GM12878 (cell line): ENCODE measurements at regions not wholly inside any gene's neighbourhood (a gene's known extent, or its start where the extent isn't known, plus 50 kb on each side); places are given as distances from the start of the nearest gene placed in this dataset.

Experiments
- ATAC-seq: fragments of 200-7000 bp; cut with Tn5 transposase; 3 replicates; pipeline ENCODE4 v1.9.1; 2020; ENCODE audit warnings: mild to moderate bottlenecking, moderate library complexity
- BruUV-seq: library from RNA; stranded (reverse); fragments of 400-500 nt; replicated peaks from 2 replicates; lab custom pipeline; 2021; lab: Mats Ljungman, UMichigan
- CTCF ChIA-PET: fragments of 300-600 bp; sonication (Branson Sonifier 250); formaldehyde crosslinking; extraction: SDS; loops from one replicate; lab custom pipeline; 2021; ENCODE audit warnings: inconsistent platforms; lab: Yijun Ruan, JAX
- POLR2A ChIA-PET: fragments of 350-600 bp; formaldehyde crosslinking; extraction: SDS; loops from one replicate; lab custom pipeline; 2021; ENCODE audit warnings: inconsistent platforms; lab: Charles Lee
- RAD21 ChIA-PET: fragments of 300-600 bp; sonication (Branson Sonifier 250); formaldehyde crosslinking; loops from one replicate; lab custom pipeline; 2023; ENCODE audit warnings: antibody characterized with exemption; ENCODE audit not compliant: unreplicated experiment; lab: Charles Lee
- SMC1A ChIA-PET: fragments of 300-600 bp; sonication (Branson Sonifier 250); formaldehyde crosslinking; loops from one replicate; lab custom pipeline; 2023; ENCODE audit not compliant: unreplicated experiment, uncharacterized antibody; lab: Charles Lee
- DNase-seq: peaks from one replicate; pipeline ENCODE4 v3.0.0-alpha.2; 2011; ENCODE audit warnings: low read depth, low spot score
- FAIRE-seq: peaks from 3 replicates; lab custom pipeline; 2011; peaks lifted over from hg19 to GRCh38; lab: Jason Lieb, UNC
- H2AFZ ChIP-seq: 2 replicates; pipeline ENCODE4 v1.6.0; 2011; ENCODE audit warnings: low read depth, low read length, control low read depth; ENCODE audit not compliant: control insufficient read depth
- H3K27ac ChIP-seq: 2 replicates; pipeline ENCODE4 v1.5.1; 2011; ENCODE audit warnings: control low read depth; ENCODE audit not compliant: control insufficient read depth, insufficient read depth
- H3K27me3 ChIP-seq, 2 experiments: replicated peaks in 1 of 2; 2 replicates each; pipeline versions ENCODE4 v1.6.0 to v1.6.1; 2011; ENCODE audit warnings: low read length in 1 of 2; ENCODE audit not compliant: control insufficient read depth in 2 of 2, insufficient read depth in 2 of 2
- H3K36me3 ChIP-seq, 2 experiments: 2 replicates each; pipeline ENCODE4 v1.5.1; 2011; ENCODE audit warnings: low read length in 1 of 2; ENCODE audit not compliant: control insufficient read depth in 2 of 2, insufficient read depth in 2 of 2
- H3K4me1 ChIP-seq: 2 replicates; pipeline ENCODE4 v1.6.1; 2011; ENCODE audit warnings: mild to moderate bottlenecking, low read length, moderate library complexity, mixed read lengths; ENCODE audit not compliant: control insufficient read depth, insufficient read depth
- H3K4me2 ChIP-seq: 2 replicates; pipeline ENCODE4 v1.6.0; 2011; ENCODE audit warnings: control low read depth; ENCODE audit not compliant: control insufficient read depth, insufficient read depth
- H3K4me3 ChIP-seq: fragments of 200-600 bp; sonication (generic); 2 replicates; pipeline ENCODE4 v1.5.1; 2016
- H3K79me2 ChIP-seq: 2 replicates; pipeline ENCODE4 v1.6.0; 2011; ENCODE audit warnings: low read length; ENCODE audit not compliant: control insufficient read depth, insufficient read depth
- H3K9ac ChIP-seq: 2 replicates; pipeline ENCODE4 v1.8.0; 2011; ENCODE audit warnings: low read length, control low read depth, mixed read lengths; ENCODE audit not compliant: control insufficient read depth, insufficient read depth
- H3K9me3 ChIP-seq: replicated peaks from 3 replicates; pipeline ENCODE4 v1.5.1; 2011; ENCODE audit warnings: mild to moderate bottlenecking, low read length; ENCODE audit not compliant: control insufficient read depth, insufficient read depth
- H4K20me1 ChIP-seq: 2 replicates; pipeline ENCODE4 v1.6.0; 2011; ENCODE audit not compliant: control insufficient read depth, insufficient read depth
- ATF7 ChIP-seq: fragments of 450-650 bp; IDR thresholded peaks from 2 replicates; pipeline ENCODE4 v1.6.1; 2016; ENCODE audit warnings: low read depth, mild to moderate bottlenecking
- CBFB ChIP-seq: IDR thresholded peaks from 2 replicates; pipeline ENCODE4 v1.6.1; 2016; ENCODE audit warnings: antibody characterized with exemption, low read depth
- CHD2 ChIP-seq: IDR thresholded peaks from 2 replicates; pipeline ENCODE4 v1.6.1; 2011; ENCODE audit warnings: low read depth, low read length, improper control_type of control experiment, borderline replicate concordance
- CHD4 ChIP-seq: fragments of 200-600 bp; sonication (generic); IDR thresholded peaks from 2 replicates; pipeline ENCODE4 v1.6.1; 2016; ENCODE audit warnings: mild to moderate bottlenecking
- HDGF ChIP-seq: fragments of 450-650 bp; IDR thresholded peaks from 2 replicates; pipeline ENCODE4 v1.6.1; 2016; ENCODE audit warnings: antibody characterized with exemption
- KLF5 ChIP-seq: fragments of 450-650 bp; IDR thresholded peaks from 2 replicates; pipeline ENCODE4 v1.6.1; 2014; ENCODE audit warnings: mild to moderate bottlenecking; ENCODE audit not compliant: partially characterized antibody
- LARP7 ChIP-seq: fragments of 450-650 bp; IDR thresholded peaks from 2 replicates; pipeline ENCODE4 v1.6.1; 2017; ENCODE audit warnings: mild to moderate bottlenecking
- MEF2B ChIP-seq: fragments of 450-650 bp; IDR thresholded peaks from 2 replicates; pipeline ENCODE4 v1.6.1; 2018; ENCODE audit warnings: mild to moderate bottlenecking, moderate library complexity; ENCODE audit not compliant: partially characterized antibody, poor library complexity, severe bottlenecking
- MTA3 ChIP-seq: IDR thresholded peaks from 2 replicates; pipeline ENCODE4 v1.6.1; 2012; ENCODE audit warnings: low read length, inconsistent platforms, borderline replicate concordance
- MYC ChIP-seq: IDR thresholded peaks from 2 replicates; pipeline ENCODE4 v1.6.1; 2011; ENCODE audit warnings: mild to moderate bottlenecking, low read length, moderate library complexity, inconsistent platforms; ENCODE audit not compliant: insufficient read depth, insufficient replicate concordance, insufficient read length, severe bottlenecking
- POLR2AphosphoS5 ChIP-seq: IDR thresholded peaks from 2 replicates; pipeline ENCODE4 v1.6.1; 2011; ENCODE audit warnings: mild to moderate bottlenecking, low read length, inconsistent platforms
- RFX5 ChIP-seq: IDR thresholded peaks from 2 replicates; pipeline ENCODE4 v1.6.1; 2011; ENCODE audit warnings: low read depth, low read length, improper control_type of control experiment
- STAT3 ChIP-seq: IDR thresholded peaks from 2 replicates; pipeline ENCODE4 v1.6.1; 2011; ENCODE audit warnings: low read depth, low read length, improper control_type of control experiment
- SUZ12 ChIP-seq: fragments of 200-600 bp; sonication (generic); IDR thresholded peaks from one replicate; pipeline ENCODE4 v1.6.1; 2018; ENCODE audit warnings: antibody characterized with exemption, mild to moderate bottlenecking; ENCODE audit not compliant: unreplicated experiment
- YY1 ChIP-seq: IDR thresholded peaks from 2 replicates; pipeline ENCODE4 v1.6.1; 2011; ENCODE audit warnings: low read depth, mild to moderate bottlenecking, low read length
- ZNF207 ChIP-seq: fragments of 450-650 bp; IDR thresholded peaks from 2 replicates; pipeline ENCODE4 v1.6.1; 2014; ENCODE audit warnings: antibody characterized with exemption, mild to moderate bottlenecking, borderline replicate concordance
- WGBS: methylation state at CpG from one replicate; pipeline ENCODE4 v1.1.6; 2016; ENCODE audit warnings: low lambda C conversion rate; ENCODE audit not compliant: insufficient replicate concordance, insufficient coverage; ENCODE audit errors: missing lambda C conversion rate; 5-methylcytosine and 5-hydroxymethylcytosine counted together
- in situ Hi-C: fragments of 300-500 bp; cut with MboI; formaldehyde crosslinking; loops from 9 replicates; pipeline ENCODE4 v1.14.3; 2018; ENCODE audit warnings: mixed read lengths
- intact Hi-C: fragments of 100-400 bp; cut with micrococcal nuclease; formaldehyde crosslinking; loops from one replicate; pipeline ENCODE4 v1.14.2; 2022; ENCODE audit not compliant: unreplicated experiment
- TF ChIP-seq, protein P1 (sequence below): fragments of 450-650 bp; IDR thresholded peaks from 2 replicates; pipeline ENCODE4 v1.6.1; 2014; ENCODE audit warnings: mild to moderate bottlenecking
- TF ChIP-seq, protein P2 (sequence below): fragments of 450-650 bp; IDR thresholded peaks from 2 replicates; pipeline ENCODE4 v1.6.1; 2017; ENCODE audit warnings: mild to moderate bottlenecking, moderate library complexity

DNA sequence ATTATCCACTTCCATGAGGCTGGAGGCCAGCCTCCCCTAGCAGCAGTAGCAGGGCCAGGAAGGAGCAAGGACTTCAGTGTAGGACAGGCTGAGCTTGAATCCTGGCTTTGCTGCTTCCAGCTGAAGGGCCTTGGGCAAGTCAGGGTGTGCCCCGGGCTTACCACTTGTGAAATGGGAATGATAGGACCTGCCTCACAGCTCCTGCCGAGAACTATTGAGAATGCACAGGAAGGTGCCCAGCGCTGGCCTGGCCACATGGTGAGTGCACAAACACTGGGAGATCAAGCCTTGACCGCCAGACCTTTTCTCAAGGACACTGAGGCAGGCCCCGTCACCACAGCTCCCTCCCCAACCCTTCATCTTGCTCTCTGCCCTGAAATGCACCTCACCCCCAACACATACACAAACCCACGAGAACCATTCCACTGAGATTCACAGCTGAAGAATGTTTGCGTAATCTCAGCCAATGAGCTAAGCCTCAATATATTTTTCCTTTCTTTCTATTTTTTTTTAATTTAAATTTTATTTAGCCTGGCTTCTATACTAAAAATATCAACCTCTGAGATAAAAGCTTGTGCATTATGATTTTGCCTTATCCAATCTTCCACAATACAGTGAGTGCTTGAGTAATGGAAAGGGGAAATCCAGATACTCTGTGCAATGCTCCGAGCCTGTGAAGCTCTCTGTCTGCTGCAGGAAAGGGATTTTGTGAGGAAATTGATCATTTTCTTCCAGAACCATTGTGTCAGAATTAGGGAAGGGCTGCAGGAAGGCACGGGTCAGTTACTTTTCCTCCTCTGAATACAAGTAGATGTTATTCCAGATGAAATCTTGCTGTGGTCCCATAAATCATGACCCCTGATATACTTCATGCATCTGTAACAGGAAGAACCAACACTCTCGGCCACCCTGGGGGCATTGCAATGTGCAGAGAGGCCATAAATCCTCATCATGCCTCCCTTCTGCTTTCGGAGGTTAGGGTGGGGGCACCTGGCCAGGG lies 193.9 kb downstream of the TLE3 start (continued):
- TF ChIP-seq CHD4 (no peak), CBFB (no peak), ATF7 (no peak), LARP7 (no peak), MYC (no peak), SUZ12 (no peak), KLF5 (no peak), YY1 (no peak), POLR2AphosphoS5 (no peak)
- TF ChIP-seq, protein P1, sequence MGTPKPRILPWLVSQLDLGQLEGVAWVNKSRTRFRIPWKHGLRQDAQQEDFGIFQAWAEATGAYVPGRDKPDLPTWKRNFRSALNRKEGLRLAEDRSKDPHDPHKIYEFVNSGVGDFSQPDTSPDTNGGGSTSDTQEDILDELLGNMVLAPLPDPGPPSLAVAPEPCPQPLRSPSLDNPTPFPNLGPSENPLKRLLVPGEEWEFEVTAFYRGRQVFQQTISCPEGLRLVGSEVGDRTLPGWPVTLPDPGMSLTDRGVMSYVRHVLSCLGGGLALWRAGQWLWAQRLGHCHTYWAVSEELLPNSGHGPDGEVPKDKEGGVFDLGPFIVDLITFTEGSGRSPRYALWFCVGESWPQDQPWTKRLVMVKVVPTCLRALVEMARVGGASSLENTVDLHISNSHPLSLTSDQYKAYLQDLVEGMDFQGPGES, result no peak

DNA sequence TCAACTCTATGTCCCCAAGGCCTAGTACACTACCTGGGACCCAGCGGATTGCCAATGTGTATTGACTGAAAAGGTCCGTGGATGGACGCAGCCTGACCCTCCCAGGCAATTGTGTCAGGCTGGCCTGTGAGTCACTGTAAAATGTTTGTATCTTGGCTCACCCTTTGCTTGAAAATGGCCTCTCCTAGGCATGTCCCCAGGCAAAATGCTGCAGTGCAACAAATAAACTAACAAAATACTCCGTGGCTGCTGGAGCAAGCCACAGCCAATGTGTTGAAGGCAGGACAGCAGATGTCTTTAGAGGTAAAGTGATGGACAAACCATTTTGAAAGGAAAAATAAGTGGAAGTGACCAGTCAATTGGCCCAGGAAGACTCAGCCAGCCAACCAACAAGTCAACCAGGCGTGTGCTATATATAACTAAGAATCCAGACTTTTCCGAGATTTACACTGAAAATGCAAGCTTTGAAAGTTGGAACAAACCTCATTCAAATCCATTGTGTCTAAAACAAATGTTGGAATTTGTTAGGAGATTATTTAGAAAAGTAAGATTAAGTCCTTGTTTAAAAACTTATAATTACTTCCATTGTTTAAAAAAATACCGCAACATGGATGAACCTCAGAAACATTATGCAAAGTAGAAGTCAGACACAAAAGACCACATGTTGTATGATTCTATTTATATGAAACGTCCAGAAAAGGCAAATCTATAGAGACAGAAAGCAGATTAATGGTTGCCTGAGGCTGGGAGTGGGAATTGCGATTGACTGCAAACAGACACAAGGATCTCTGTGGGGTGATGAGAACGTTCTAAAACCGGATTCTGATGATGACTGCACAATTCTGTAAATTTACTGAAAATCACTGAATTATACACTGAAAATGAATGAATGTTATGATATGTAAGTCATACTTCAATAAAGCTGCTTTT lies 191.2 kb downstream of the TLE3 start:
- H3K36me3 ChIP-seq, result no peaks in the 10 kb centered on the region
- 46% methylated on average over 11 of the region's 11 CpGs for WGBS
- peaks cover 1% of the 10 kb centered on the region; the same call in 1 of the 3 replicates for H3K9me3 ChIP-seq
- H3K27ac ChIP-seq, result no peak overlapping the region
- no peak overlapping the region for H3K4me3 ChIP-seq
- no peaks in the 10 kb centered on the region for H3K4me1 ChIP-seq
- in situ Hi-C loops (no loop called here), intact Hi-C loops (no loop called here)
- ChIA-PET RAD21 (no interaction called here), SMC1A (interaction anchor here (0.6 kb wide), 1 partner anchor 1382 kb away, joined by 3 read pairs; no protein-coding TSS in a partner anchor), POLR2A (no interaction called here), CTCF (no interaction called here)
- H2AFZ ChIP-seq, result no peak overlapping the region
- no peak for ATAC-seq
- BruUV-seq, result no TSS peak
- no peak for FAIRE-seq
- H3K79me2 ChIP-seq, result no peaks in the 10 kb centered on the region
- H3K4me2 ChIP-seq, result no peak overlapping the region
- no peaks in the 10 kb centered on the region for H3K27me3 ChIP-seq
- H3K9ac ChIP-seq, result no peak overlapping the region
- H4K20me1 ChIP-seq, result no peaks in the 10 kb centered on the region
- DNase-seq, result no peak
- TF ChIP-seq HDGF (no peak), MEF2B (no peak), ZNF207 (no peak), CHD2 (no peak), RFX5 (no peak), MTA3 (no peak), STAT3 (no peak)
- TF ChIP-seq, protein P2, sequence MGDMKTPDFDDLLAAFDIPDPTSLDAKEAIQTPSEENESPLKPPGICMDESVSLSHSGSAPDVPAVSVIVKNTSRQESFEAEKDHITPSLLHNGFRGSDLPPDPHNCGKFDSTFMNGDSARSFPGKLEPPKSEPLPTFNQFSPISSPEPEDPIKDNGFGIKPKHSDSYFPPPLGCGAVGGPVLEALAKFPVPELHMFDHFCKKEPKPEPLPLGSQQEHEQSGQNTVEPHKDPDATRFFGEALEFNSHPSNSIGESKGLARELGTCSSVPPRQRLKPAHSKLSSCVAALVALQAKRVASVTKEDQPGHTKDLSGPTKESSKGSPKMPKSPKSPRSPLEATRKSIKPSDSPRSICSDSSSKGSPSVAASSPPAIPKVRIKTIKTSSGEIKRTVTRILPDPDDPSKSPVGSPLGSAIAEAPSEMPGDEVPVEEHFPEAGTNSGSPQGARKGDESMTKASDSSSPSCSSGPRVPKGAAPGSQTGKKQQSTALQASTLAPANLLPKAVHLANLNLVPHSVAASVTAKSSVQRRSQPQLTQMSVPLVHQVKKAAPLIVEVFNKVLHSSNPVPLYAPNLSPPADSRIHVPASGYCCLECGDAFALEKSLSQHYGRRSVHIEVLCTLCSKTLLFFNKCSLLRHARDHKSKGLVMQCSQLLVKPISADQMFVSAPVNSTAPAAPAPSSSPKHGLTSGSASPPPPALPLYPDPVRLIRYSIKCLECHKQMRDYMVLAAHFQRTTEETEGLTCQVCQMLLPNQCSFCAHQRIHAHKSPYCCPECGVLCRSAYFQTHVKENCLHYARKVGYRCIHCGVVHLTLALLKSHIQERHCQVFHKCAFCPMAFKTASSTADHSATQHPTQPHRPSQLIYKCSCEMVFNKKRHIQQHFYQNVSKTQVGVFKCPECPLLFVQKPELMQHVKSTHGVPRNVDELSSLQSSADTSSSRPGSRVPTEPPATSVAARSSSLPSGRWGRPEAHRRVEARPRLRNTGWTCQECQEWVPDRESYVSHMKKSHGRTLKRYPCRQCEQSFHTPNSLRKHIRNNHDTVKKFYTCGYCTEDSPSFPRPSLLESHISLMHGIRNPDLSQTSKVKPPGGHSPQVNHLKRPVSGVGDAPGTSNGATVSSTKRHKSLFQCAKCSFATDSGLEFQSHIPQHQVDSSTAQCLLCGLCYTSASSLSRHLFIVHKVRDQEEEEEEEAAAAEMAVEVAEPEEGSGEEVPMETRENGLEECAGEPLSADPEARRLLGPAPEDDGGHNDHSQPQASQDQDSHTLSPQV, result no peak
